ENCODE measurements at regions not wholly inside any gene's neighbourhood (a gene's known extent, or its start where the extent isn't known, plus 50 kb on each side); places are given as distances from the start of the nearest gene placed in this dataset.

DNA sequence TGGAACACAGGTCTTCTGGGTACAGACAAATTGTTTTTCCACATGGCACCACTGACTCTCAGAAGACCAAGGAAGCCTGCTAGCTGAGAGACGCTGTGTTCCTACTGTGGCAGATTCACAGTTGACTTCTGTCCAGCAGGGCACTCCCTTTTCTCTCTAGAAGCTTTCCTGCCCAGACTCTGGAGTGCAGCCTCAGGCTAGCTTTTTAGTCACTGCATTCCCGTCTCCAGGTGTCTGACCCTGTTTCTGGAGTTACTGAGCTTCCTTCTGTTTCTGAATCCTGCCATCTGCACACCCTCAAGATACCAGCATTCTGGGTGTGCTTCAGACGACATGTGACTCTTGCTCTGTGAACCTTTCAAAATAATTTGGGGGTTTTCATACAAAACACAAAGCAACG is 125.1 kb downstream of the TMEM200C start:
- H3K4me3 ChIP-seq (ENCODE audit: low read length), result no peak overlapping the region
- H3K4me3 Mint-ChIP-seq, result no peak overlapping the region
- WGBS, 2 experiments (ENCODE audit: insufficient coverage in 1 of 2, insufficient read length in 1 of 2), result 84 to 85% methylated on average over 2 to 4 of the region's 4 CpGs
- H3K36me3 Mint-ChIP-seq (ENCODE audit: low read depth), result no peaks in the 10 kb centered on the region
- peaks cover 11% of the 10 kb centered on the region for H3K27me3 Mint-ChIP-seq (ENCODE audit: insufficient read depth)
- TF ChIP-seq, protein P1, sequence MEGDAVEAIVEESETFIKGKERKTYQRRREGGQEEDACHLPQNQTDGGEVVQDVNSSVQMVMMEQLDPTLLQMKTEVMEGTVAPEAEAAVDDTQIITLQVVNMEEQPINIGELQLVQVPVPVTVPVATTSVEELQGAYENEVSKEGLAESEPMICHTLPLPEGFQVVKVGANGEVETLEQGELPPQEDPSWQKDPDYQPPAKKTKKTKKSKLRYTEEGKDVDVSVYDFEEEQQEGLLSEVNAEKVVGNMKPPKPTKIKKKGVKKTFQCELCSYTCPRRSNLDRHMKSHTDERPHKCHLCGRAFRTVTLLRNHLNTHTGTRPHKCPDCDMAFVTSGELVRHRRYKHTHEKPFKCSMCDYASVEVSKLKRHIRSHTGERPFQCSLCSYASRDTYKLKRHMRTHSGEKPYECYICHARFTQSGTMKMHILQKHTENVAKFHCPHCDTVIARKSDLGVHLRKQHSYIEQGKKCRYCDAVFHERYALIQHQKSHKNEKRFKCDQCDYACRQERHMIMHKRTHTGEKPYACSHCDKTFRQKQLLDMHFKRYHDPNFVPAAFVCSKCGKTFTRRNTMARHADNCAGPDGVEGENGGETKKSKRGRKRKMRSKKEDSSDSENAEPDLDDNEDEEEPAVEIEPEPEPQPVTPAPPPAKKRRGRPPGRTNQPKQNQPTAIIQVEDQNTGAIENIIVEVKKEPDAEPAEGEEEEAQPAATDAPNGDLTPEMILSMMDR (conservative IDR thresholded peaks at IDR 0.05), result peak; percentile 25
- peaks cover 3% of the 10 kb centered on the region for H3K9me3 Mint-ChIP-seq
- no peak overlapping the region for H3K27ac ChIP-seq (ENCODE audit: low read depth, low read length)
- H3K4me1 Mint-ChIP-seq, result peaks cover 5% of the 10 kb centered on the region
- no peaks in the 10 kb centered on the region for H3K9me3 ChIP-seq (ENCODE audit: control insufficient read depth, low read length)
- H3K27ac Mint-ChIP-seq, result no peak overlapping the region
- H3K36me3 ChIP-seq (ENCODE audit: control insufficient read depth, insufficient read depth, low read length), result no peaks in the 10 kb centered on the region
- DNase-seq, result no peak
- H3K4me1 ChIP-seq (ENCODE audit: control insufficient read depth, insufficient read depth, low read length), result no peaks in the 10 kb centered on the region
- no peak overlapping the region for H3K9ac ChIP-seq (ENCODE audit: extremely low read depth, low read length, poor library complexity, severe bottlenecking)
- no peaks in the 10 kb centered on the region for H3K27me3 ChIP-seq (ENCODE audit: control insufficient read depth, insufficient read depth, low read length, poor library complexity, severe bottlenecking)

DNA sequence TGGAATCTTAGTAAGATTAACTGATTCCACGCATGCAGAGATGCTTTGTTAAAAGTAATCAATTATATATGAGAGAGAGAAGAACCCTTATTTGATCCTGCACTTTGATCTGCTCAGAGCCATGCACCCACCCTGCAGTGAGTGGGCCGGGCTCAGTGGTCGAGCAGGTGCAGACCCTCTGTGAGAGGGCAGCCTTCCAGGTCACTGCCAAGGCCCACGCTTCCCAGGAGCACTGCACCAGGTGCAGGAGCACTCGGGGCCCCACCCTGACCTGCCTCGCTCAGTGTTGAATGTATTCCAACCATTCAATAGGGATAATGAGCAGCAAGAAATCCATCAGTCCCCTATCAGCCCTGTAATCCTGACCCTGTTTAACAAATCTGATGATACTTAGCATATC is 126.9 kb downstream of the TMEM200C start:
- TF ChIP-seq, protein P1 (conservative IDR thresholded peaks at IDR 0.05), result no peak
- H3K4me1 Mint-ChIP-seq, result peaks cover 5% of the 10 kb centered on the region
- H3K9ac ChIP-seq (ENCODE audit: extremely low read depth, low read length, poor library complexity, severe bottlenecking), result no peak overlapping the region
- no peak overlapping the region for H3K27ac Mint-ChIP-seq
- no peak for DNase-seq
- H3K4me3 Mint-ChIP-seq, result no peak overlapping the region
- H3K36me3 Mint-ChIP-seq (ENCODE audit: low read depth), result no peaks in the 10 kb centered on the region
- WGBS, 2 experiments (ENCODE audit: insufficient coverage in 1 of 2, insufficient read length in 1 of 2), result 87 to 89% methylated on average over 4 to 6 of the region's 6 CpGs
- H3K9me3 Mint-ChIP-seq, result peaks cover 3% of the 10 kb centered on the region
- H3K27ac ChIP-seq (ENCODE audit: low read depth, low read length), result no peak overlapping the region
- H3K4me1 ChIP-seq (ENCODE audit: control insufficient read depth, insufficient read depth, low read length), result no peaks in the 10 kb centered on the region
- no peaks in the 10 kb centered on the region for H3K9me3 ChIP-seq (ENCODE audit: control insufficient read depth, low read length)
- peaks cover 11% of the 10 kb centered on the region for H3K27me3 Mint-ChIP-seq (ENCODE audit: insufficient read depth)
- no peak overlapping the region for H3K4me3 ChIP-seq (ENCODE audit: low read length)
- H3K36me3 ChIP-seq (ENCODE audit: control insufficient read depth, insufficient read depth, low read length), result no peaks in the 10 kb centered on the region
- H3K27me3 ChIP-seq (ENCODE audit: control insufficient read depth, insufficient read depth, low read length, poor library complexity, severe bottlenecking), result no peaks in the 10 kb centered on the region

DNA sequence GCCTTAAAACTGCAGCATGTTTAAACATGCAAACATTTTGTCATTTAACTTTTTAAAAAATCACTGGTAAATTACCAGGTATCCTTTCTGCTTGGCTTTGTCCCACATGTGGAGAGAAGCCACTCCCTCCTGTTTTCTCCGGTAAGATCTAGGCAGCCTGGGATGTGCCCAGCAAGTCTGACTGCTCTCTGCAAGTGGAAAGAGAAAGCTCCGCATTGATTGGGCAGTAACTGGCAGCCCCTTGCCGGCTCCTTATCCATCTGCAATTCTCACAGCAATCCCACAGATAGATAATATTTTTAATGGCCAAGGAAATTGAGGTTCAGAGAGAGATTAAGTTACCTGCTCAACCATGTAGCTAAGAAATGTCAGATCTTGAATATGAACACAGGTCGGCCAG is 136.1 kb downstream of the TMEM200C start:
- WGBS, 2 experiments (ENCODE audit: insufficient coverage in 1 of 2, insufficient read length in 1 of 2), result 55 to 58% methylated on average over 2 to 4 of the region's 4 CpGs
- Mint-ChIP-seq H3K4me1 (peaks cover 22% of the 10 kb centered on the region), H3K9me3 (no peaks in the 10 kb centered on the region), H3K36me3 (ENCODE audit: low read depth) (no peaks in the 10 kb centered on the region), H3K4me3 (no peak overlapping the region), H3K27me3 (ENCODE audit: insufficient read depth) (no peaks in the 10 kb centered on the region), H3K27ac (no peak overlapping the region)
- Histone ChIP-seq H3K4me3 (ENCODE audit: low read length) (no peak overlapping the region), H3K27me3 (ENCODE audit: control insufficient read depth, insufficient read depth, low read length, poor library complexity, severe bottlenecking) (no peaks in the 10 kb centered on the region), H3K9me3 (ENCODE audit: control insufficient read depth, low read length) (no peaks in the 10 kb centered on the region), H3K4me1 (ENCODE audit: control insufficient read depth, insufficient read depth, low read length) (no peaks in the 10 kb centered on the region), H3K9ac (ENCODE audit: extremely low read depth, low read length, poor library complexity, severe bottlenecking) (no peak overlapping the region), H3K36me3 (ENCODE audit: control insufficient read depth, insufficient read depth, low read length) (no peaks in the 10 kb centered on the region), H3K27ac (ENCODE audit: low read depth, low read length) (no peak overlapping the region)
- TF ChIP-seq, protein P1 (conservative IDR thresholded peaks at IDR 0.05), result no peak
- peak; percentile 63 for DNase-seq
